Effector memory CD4-positive, alpha-beta T cell (primary cell): ENCODE measurements at regions not wholly inside any gene's neighbourhood (a gene's known extent, or its start where the extent isn't known, plus 50 kb on each side); places are given as distances from the start of the nearest gene placed in this dataset.

Experiments used
- DNase-seq, 3 donors: peaks; one replicate each; pipeline ENCODE4 v3.0.0-alpha.2; 2020
- H3K27ac ChIP-seq: 2 replicates; pipeline ENCODE4 v1.7.0; 2013; ENCODE audit warnings: mild to moderate bottlenecking, low read length, moderate library complexity; ENCODE audit not compliant: insufficient read depth, poor library complexity, severe bottlenecking
- H3K27me3 ChIP-seq: replicated peaks from 2 replicates; pipeline ENCODE4 v1.7.0; 2013; ENCODE audit warnings: mild to moderate bottlenecking, low read length; ENCODE audit not compliant: insufficient read depth, control insufficient read depth, poor library complexity, severe bottlenecking
- H3K36me3 ChIP-seq: 2 replicates; pipeline ENCODE4 v1.7.0; 2013; ENCODE audit warnings: mild to moderate bottlenecking, low read length, moderate library complexity; ENCODE audit not compliant: control insufficient read depth, insufficient read depth
- H3K4me1 ChIP-seq: 2 replicates; pipeline ENCODE4 v1.7.0; 2013; ENCODE audit warnings: low read length, mild to moderate bottlenecking; ENCODE audit not compliant: control insufficient read depth, insufficient read depth, poor library complexity, severe bottlenecking
- H3K4me3 ChIP-seq: 2 replicates; pipeline ENCODE4 v1.7.0; 2013; ENCODE audit warnings: low read length, low read depth, mild to moderate bottlenecking; ENCODE audit not compliant: insufficient read depth, poor library complexity, severe bottlenecking
- H3K9me3 ChIP-seq: 2 replicates; pipeline ENCODE4 v1.7.0; 2013; ENCODE audit warnings: mild to moderate bottlenecking, low read length, moderate library complexity; ENCODE audit not compliant: control insufficient read depth

GRCh38 chr16:85553436-85554113, 59.5 kb upstream of the GSE1 start:
- Histone ChIP-seq H3K4me1 (peaks cover 8% of the 10 kb centered on the region), H3K9me3 (no peaks in the 10 kb centered on the region), H3K4me3 (peak overlapping the region; percentile 96), H3K36me3 (no peaks in the 10 kb centered on the region), H3K27ac (peak overlapping the region; percentile 74), H3K27me3 (no peaks in the 10 kb centered on the region)
- DNase-seq = peak in 2 of 3 donors; percentile 13 to 16

- Histone ChIP-seq H3K27ac (peak overlapping the region; percentile 74), H3K4me3 (peak overlapping the region; percentile 96), H3K36me3 (no peaks in the 10 kb centered on the region)
Observed at GRCh38 chr16:85554114-85554888, 58.8 kb upstream of the GSE1 start.

GRCh38 chr16:85554889-85555718, 58.0 kb upstream of the GSE1 start:
- peak; percentile 27 to 55 (median 43) for DNase-seq
- H3K4me1 ChIP-seq = peaks cover 8% of the 10 kb centered on the region
- H3K4me3 ChIP-seq = peak overlapping the region; percentile 96
- H3K27me3 ChIP-seq = no peaks in the 10 kb centered on the region
- H3K27ac ChIP-seq = peak overlapping the region; percentile 74
- H3K9me3 ChIP-seq = no peaks in the 10 kb centered on the region
- H3K36me3 ChIP-seq = no peaks in the 10 kb centered on the region

More at GRCh38 chr16:85554114-85554888, 58.8 kb upstream of the GSE1 start:
- peak; percentile 58 to 72 (median 69) for DNase-seq
- peaks cover 8% of the 10 kb centered on the region for H3K4me1 ChIP-seq
- H3K9me3 ChIP-seq = no peaks in the 10 kb centered on the region
- no peaks in the 10 kb centered on the region for H3K27me3 ChIP-seq

- H3K4me1 ChIP-seq = peaks cover 8% of the 10 kb centered on the region
- H3K27me3 ChIP-seq = no peaks in the 10 kb centered on the region
- no peak for DNase-seq
Observed at GRCh38 chr16:85555719-85556455, 57.2 kb upstream of the GSE1 start.

GRCh38 chr16:85556456-85557082, 56.6 kb upstream of the GSE1 start:
- Histone ChIP-seq H3K27ac (peak overlapping the region; percentile 74), H3K4me1 (peaks cover 8% of the 10 kb centered on the region), H3K9me3 (no peaks in the 10 kb centered on the region), H3K4me3 (peak overlapping the region; percentile 96), H3K27me3 (no peaks in the 10 kb centered on the region), H3K36me3 (no peaks in the 10 kb centered on the region)
- peak in 2 of 3 donors; percentile 28 to 33 for DNase-seq

More at GRCh38 chr16:85555719-85556455, 57.2 kb upstream of the GSE1 start:
- Histone ChIP-seq H3K4me3 (peak overlapping the region; percentile 96), H3K9me3 (no peaks in the 10 kb centered on the region), H3K36me3 (no peaks in the 10 kb centered on the region), H3K27ac (peak overlapping the region; percentile 74)

- no peaks in the 10 kb centered on the region for H3K36me3 ChIP-seq
- peak in 2 of 3 donors; percentile 22 to 32 for DNase-seq
- H3K9me3 ChIP-seq = no peaks in the 10 kb centered on the region
- peaks cover 8% of the 10 kb centered on the region for H3K4me1 ChIP-seq
- H3K4me3 ChIP-seq = peak overlapping the region; percentile 96
- H3K27me3 ChIP-seq = no peaks in the 10 kb centered on the region
- H3K27ac ChIP-seq = peak overlapping the region; percentile 74
Observed at GRCh38 chr16:85557083-85557970, 55.8 kb upstream of the GSE1 start.

- Histone ChIP-seq H3K36me3 (no peaks in the 10 kb centered on the region), H3K27me3 (no peaks in the 10 kb centered on the region), H3K4me3 (no peak overlapping the region), H3K9me3 (no peaks in the 10 kb centered on the region), H3K4me1 (peaks cover 8% of the 10 kb centered on the region), H3K27ac (peak overlapping the region; percentile 74)
- DNase-seq = no peak
Observed at GRCh38 chr16:85557971-85558657, 55.0 kb upstream of the GSE1 start.

- no peaks in the 10 kb centered on the region for H3K36me3 ChIP-seq
- H3K9me3 ChIP-seq = no peaks in the 10 kb centered on the region
- H3K27me3 ChIP-seq = no peaks in the 10 kb centered on the region
- H3K27ac ChIP-seq = no peak overlapping the region
- peaks cover 8% of the 10 kb centered on the region for H3K4me1 ChIP-seq
- H3K4me3 ChIP-seq = no peak overlapping the region
- no peak for DNase-seq
Observed at GRCh38 chr16:85560932-85561247, 52.2 kb upstream of the GSE1 start.
